ENCODE measurements at regions not wholly inside any gene's neighbourhood (a gene's known extent, or its start where the extent isn't known, plus 50 kb on each side); places are given as distances from the start of the nearest gene placed in this dataset.

GRCh38 chr3:16834214-16834613, 50.5 kb upstream of the PLCL2 start:
- TF ChIP-seq, protein P1, sequence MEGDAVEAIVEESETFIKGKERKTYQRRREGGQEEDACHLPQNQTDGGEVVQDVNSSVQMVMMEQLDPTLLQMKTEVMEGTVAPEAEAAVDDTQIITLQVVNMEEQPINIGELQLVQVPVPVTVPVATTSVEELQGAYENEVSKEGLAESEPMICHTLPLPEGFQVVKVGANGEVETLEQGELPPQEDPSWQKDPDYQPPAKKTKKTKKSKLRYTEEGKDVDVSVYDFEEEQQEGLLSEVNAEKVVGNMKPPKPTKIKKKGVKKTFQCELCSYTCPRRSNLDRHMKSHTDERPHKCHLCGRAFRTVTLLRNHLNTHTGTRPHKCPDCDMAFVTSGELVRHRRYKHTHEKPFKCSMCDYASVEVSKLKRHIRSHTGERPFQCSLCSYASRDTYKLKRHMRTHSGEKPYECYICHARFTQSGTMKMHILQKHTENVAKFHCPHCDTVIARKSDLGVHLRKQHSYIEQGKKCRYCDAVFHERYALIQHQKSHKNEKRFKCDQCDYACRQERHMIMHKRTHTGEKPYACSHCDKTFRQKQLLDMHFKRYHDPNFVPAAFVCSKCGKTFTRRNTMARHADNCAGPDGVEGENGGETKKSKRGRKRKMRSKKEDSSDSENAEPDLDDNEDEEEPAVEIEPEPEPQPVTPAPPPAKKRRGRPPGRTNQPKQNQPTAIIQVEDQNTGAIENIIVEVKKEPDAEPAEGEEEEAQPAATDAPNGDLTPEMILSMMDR (IDR thresholded peaks at IDR 0.05), result no peak
- no peak for TF ChIP-seq EZH2 (IDR thresholded peaks at IDR 0.05; ENCODE audit: borderline replicate concordance, insufficient read depth, low read depth, low read length, poor library complexity, severe bottlenecking)
